ENCODE measurements at regions not wholly inside any gene's neighbourhood (a gene's known extent, or its start where the extent isn't known, plus 50 kb on each side); places are given as distances from the start of the nearest gene placed in this dataset.
A peak's percentile ranks its signal among the peaks of the same experiment; 100 is the strongest.

DNA sequence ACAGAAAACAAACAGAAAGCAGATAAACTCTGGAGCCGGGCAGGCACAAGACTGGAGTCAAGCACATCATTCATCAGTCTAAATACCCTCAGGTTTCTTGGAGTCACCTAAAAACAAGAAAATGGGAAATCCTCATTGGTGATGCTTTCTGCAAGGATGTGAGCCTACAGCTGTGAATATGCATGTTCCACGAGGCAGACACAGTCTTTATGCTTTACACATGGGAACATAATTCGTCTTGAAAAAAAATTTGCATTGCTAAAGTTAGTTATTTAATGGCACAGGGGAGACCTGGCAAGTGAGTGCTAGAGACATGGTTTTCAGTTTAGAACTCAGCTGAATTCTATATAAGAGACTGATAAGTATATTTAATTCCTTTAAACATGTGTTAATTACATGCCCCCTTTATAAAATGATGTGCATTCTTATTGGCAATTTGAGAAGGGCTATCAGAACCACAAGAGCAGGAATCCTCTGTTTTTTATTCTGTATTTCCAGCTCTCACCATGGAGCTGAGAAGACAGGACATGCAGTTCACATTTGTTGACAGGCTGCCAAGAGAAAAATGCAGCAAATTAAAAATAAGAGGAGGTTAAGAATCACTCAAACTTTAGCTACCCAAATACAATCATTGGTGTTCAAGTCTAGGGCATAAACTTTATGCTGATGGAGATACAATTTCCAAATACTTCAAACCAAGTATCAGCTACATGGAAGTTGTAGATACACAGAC is 438.0 kb upstream of the MPDZ start:
- Histone ChIP-seq H3K36me3 (ENCODE audit: control insufficient read depth in 4 of 4, insufficient read depth in 4 of 4, low read length in 4 of 4) (no peaks in the 10 kb centered on the region), H3K9me3 (ENCODE audit: control insufficient read depth in 4 of 4, insufficient read depth in 3 of 4, low read length in 3 of 4) (no peaks in the 10 kb centered on the region), H3K27me3 (ENCODE audit: control insufficient read depth in 3 of 3, insufficient read depth in 3 of 3, low read length in 2 of 3) (no peaks in the 10 kb centered on the region), H3K27ac (ENCODE audit: low read depth in 1 of 2, low read length in 1 of 2) (no peak overlapping the region), H3K9ac (ENCODE audit: insufficient read depth in 1 of 2, low read length in 2 of 2) (peak overlapping the region in 1 of 2 donors; percentile 43), H3K4me1 (ENCODE audit: control insufficient read depth in 5 of 5, insufficient read depth in 5 of 5, low read length in 5 of 5) (peaks cover 0 to 49% (median 14%) of the 10 kb centered on the region in 5 donors), H3K4me3 (no peak overlapping the region)
- TF ChIP-seq, protein P1, sequence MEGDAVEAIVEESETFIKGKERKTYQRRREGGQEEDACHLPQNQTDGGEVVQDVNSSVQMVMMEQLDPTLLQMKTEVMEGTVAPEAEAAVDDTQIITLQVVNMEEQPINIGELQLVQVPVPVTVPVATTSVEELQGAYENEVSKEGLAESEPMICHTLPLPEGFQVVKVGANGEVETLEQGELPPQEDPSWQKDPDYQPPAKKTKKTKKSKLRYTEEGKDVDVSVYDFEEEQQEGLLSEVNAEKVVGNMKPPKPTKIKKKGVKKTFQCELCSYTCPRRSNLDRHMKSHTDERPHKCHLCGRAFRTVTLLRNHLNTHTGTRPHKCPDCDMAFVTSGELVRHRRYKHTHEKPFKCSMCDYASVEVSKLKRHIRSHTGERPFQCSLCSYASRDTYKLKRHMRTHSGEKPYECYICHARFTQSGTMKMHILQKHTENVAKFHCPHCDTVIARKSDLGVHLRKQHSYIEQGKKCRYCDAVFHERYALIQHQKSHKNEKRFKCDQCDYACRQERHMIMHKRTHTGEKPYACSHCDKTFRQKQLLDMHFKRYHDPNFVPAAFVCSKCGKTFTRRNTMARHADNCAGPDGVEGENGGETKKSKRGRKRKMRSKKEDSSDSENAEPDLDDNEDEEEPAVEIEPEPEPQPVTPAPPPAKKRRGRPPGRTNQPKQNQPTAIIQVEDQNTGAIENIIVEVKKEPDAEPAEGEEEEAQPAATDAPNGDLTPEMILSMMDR (IDR thresholded peaks at IDR 0.05; ENCODE audit: control extremely low read depth, extremely low read depth) = no peak
- DNase-seq (peak; percentile 22 to 82 (median 78)), ATAC-seq (ENCODE audit: insufficient read depth, low FRiP score) (no peak)
- 59 to 83% methylated on average over 3 of the region's 3 CpGs for WGBS, 2 donors

DNA sequence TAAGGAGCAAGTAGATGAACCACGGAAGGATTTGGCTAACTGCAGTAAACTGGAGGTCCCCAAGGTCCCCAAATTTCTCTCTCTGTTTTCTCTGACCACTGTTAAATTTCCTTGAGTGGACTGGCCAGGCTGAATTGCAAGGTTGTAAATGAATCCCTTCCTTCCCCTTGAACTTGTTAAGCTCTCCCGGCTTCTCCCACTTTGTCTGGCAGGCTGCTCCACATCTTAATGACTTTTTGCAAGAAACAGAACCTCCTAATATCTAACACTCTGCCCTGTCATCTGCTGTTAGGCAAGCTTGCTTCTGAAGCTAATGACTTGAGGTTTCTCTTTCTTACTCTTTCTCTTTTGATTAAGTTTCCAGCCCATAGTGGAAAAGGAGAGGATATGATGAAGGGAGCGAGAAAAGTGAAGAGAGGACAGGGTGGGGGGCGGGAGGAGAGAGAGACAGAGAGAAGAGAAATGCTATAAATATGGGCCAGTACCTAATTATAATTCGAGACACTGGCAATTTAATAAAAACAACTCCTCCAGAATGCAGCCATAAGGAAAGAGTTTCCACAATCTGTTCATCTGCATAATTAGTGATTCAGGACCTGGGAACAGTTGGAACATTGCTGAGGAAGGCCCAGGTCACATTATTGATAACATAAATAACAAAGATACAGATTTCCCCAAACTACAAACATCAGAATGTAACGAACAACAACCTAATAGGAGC is 437.3 kb upstream of the MPDZ start:
- DNase-seq = peak; percentile 63 to 92 (median 89)
- Histone ChIP-seq H3K36me3 (ENCODE audit: control insufficient read depth in 4 of 4, insufficient read depth in 4 of 4, low read length in 4 of 4) (no peaks in the 10 kb centered on the region), H3K27ac (ENCODE audit: low read depth in 1 of 2, low read length in 1 of 2) (peak overlapping the region in 1 of 2 donors; percentile 14), H3K4me3 (no peak overlapping the region), H3K4me1 (ENCODE audit: control insufficient read depth in 5 of 5, insufficient read depth in 5 of 5, low read length in 5 of 5) (peaks cover 0 to 49% (median 14%) of the 10 kb centered on the region in 5 donors), H3K9ac (ENCODE audit: insufficient read depth in 1 of 2, low read length in 2 of 2) (peak overlapping the region in 1 of 2 donors; percentile 43), H3K27me3 (ENCODE audit: control insufficient read depth in 3 of 3, insufficient read depth in 3 of 3, low read length in 2 of 3) (no peaks in the 10 kb centered on the region), H3K9me3 (ENCODE audit: control insufficient read depth in 4 of 4, insufficient read depth in 3 of 4, low read length in 3 of 4) (no peaks in the 10 kb centered on the region)
- ATAC-seq (ENCODE audit: insufficient read depth, low FRiP score) = no peak
- TF ChIP-seq, protein P1 (IDR thresholded peaks at IDR 0.05; ENCODE audit: control extremely low read depth, extremely low read depth) = no peak
- WGBS, 2 donors = 59 to 80% methylated on average over 6 of the region's 6 CpGs

DNA sequence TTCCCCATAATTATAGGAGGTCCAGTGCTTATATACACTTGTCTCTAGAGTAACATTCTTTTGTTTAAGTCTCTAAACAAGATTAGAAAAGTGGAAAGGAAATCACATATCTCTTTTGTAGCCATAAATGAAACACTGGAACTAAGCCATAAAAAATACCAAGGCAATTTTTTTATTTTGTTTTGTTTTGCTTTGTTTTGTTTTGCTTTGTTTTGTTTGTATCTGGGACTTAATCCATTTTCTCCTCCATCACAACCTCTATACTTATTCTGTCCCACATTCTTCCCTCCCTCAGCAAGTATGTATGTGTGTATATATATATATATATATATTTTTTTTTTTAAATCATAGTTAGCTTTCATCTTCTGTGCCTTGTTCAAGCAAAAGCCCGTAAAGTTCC is 436.6 kb upstream of the MPDZ start:
- Histone ChIP-seq H3K36me3 (ENCODE audit: control insufficient read depth in 4 of 4, insufficient read depth in 4 of 4, low read length in 4 of 4) (no peaks in the 10 kb centered on the region), H3K4me1 (ENCODE audit: control insufficient read depth in 5 of 5, insufficient read depth in 5 of 5, low read length in 5 of 5) (peaks cover 0 to 45% (median 14%) of the 10 kb centered on the region in 5 donors), H3K9ac (ENCODE audit: insufficient read depth in 1 of 2, low read length in 2 of 2) (no peak overlapping the region), H3K27ac (ENCODE audit: low read depth in 1 of 2, low read length in 1 of 2) (no peak overlapping the region), H3K4me3 (no peak overlapping the region), H3K9me3 (ENCODE audit: control insufficient read depth in 4 of 4, insufficient read depth in 3 of 4, low read length in 3 of 4) (no peaks in the 10 kb centered on the region), H3K27me3 (ENCODE audit: control insufficient read depth in 3 of 3, insufficient read depth in 3 of 3, low read length in 2 of 3) (no peaks in the 10 kb centered on the region)
- ATAC-seq (ENCODE audit: insufficient read depth, low FRiP score) (no peak), DNase-seq (peak in 2 of 3 donors; percentile 57 to 66)
- WGBS, 2 donors = 78 to 87% methylated on average over 1 of the region's 1 CpG
- TF ChIP-seq, protein P1 (IDR thresholded peaks at IDR 0.05; ENCODE audit: control extremely low read depth, extremely low read depth) = no peak
